Activated CD4-positive, alpha-beta memory T cell treated with anti-CD3 and anti-CD28 coated beads for 36 hours (primary cell): ENCODE measurements at regions not wholly inside any gene's neighbourhood (a gene's known extent, or its start where the extent isn't known, plus 50 kb on each side); places are given as distances from the start of the nearest gene placed in this dataset.
"Not testable (repeated sequence)": the region's sequence is repeated elsewhere in the genome, so short reads cannot be mapped to it uniquely, and the experiment has no call there.

Experiments
- CTCF ChIA-PET: fragments of 350-600 bp; sonication (Branson Sonifier 250); formaldehyde crosslinking; loops from one replicate; lab custom pipeline; 2021; ENCODE audit warnings: antibody characterized with exemption, inconsistent platforms; lab: Charles Lee
- POLR2A ChIA-PET: fragments of 350-600 bp; sonication (Branson Sonifier 250); formaldehyde crosslinking; loops from one replicate; lab custom pipeline; 2021; ENCODE audit warnings: antibody characterized with exemption; lab: Charles Lee
- DNase-seq: peaks from one replicate; pipeline ENCODE4 v3.0.0-alpha.2; 2020
- H3K27ac Mint-ChIP-seq: one replicate; pipeline ENCODE4 v1.8.0; 2021; ENCODE audit warnings: mixed read lengths
- H3K27me3 Mint-ChIP-seq: one replicate; pipeline ENCODE4 v1.8.0; 2021; ENCODE audit warnings: mixed read lengths
- H3K36me3 Mint-ChIP-seq: one replicate; pipeline ENCODE4 v1.8.0; 2021; ENCODE audit warnings: mixed read lengths
- H3K4me1 Mint-ChIP-seq: one replicate; pipeline ENCODE4 v1.8.0; 2021; ENCODE audit warnings: low read depth, mixed read lengths
- H3K4me3 Mint-ChIP-seq: one replicate; pipeline ENCODE4 v1.8.0; 2021; ENCODE audit warnings: mild to moderate bottlenecking, mixed read lengths
- H3K9me3 Mint-ChIP-seq: one replicate; pipeline ENCODE4 v1.8.0; 2021; ENCODE audit warnings: mixed read lengths
- intact Hi-C: fragments of 100-400 bp; cut with micrococcal nuclease; formaldehyde crosslinking; loops from one replicate; pipeline ENCODE4 v1.15.1; 2023

DNA sequence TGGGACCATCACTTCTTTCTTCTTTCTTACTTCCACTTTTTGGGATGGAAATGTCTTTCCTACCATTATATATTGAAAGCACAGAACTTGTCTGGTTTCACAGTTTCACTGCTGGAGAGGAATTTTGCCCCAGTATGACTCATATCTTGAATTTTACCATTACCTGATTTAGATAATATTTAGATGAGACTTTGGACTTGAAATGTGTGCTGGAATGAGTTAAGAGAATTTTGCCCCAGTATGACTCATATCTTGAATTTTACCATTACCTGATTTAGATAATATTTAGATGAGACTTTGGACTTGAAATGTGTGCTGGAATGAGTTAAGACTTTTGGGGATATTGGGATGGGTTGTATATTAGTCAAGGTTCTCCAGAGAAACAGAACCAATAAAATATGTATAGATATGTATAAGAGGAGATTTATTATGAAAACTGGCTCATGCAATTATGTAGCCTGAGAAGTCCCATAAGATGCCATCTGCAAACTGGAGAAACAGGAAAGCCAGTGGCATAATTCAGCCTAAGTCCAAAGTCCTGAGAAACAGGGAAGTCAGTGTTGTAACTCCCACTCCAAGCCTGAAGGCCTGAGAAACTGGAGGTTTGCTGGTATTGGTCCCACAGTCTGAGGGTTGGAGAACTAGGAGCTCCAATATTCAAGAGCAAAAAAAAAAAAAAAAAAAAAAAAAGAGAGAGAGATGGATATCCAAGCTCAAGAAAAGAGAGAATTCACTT, 1029.2 kb downstream of the EPHA3 start:
- Mint-ChIP-seq H3K27ac (no peak overlapping the region), H3K4me3 (no peak overlapping the region), H3K9me3 (peaks cover 6% of the 10 kb centered on the region), H3K27me3 (no peaks in the 10 kb centered on the region), H3K36me3 (no peaks in the 10 kb centered on the region), H3K4me1 (no peaks in the 10 kb centered on the region)
- ChIA-PET CTCF (no interaction called here), POLR2A (no interaction called here)
- intact Hi-C loops, result no loop called here
- no peak for DNase-seq

DNA sequence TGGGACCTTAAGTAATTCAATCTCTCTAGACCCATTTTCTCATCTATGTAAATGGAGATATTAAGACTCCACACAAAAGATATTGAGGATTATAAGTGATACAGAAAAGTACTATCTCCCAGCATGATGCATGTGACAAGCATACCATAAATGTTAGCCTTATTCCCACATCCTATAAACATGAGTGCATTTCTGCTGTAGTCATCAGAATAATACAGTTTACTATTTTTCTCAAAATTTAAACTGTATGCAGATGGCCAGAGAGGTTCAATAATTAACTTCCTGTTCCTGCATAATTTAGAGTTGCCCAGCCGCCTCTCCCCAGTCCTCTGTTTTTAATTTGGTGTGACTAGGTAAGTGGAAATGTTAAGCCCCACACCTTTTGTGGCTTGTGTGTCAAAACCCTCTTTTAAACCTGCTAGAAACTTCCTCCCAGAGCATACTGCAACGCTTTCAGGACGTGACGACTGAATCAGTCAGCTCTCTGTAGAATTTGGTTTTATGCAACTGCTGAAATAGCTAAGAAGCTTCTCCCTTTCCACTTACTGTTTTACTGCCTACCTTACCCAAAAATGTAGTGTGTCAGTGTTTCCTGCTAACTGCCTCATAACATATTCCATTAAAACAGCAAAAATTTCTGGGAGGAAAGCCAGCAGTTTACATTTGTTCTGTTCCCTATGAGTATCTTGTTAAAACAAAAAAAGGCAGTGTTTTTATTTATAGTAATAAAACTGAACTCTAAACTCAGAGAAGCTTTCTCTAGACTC, 1037.9 kb downstream of the EPHA3 start:
- CTCF ChIA-PET, result no interaction called here
- Mint-ChIP-seq H3K27me3 (no peaks in the 10 kb centered on the region), H3K9me3 (no peaks in the 10 kb centered on the region), H3K36me3 (no peaks in the 10 kb centered on the region), H3K4me1 (no peaks in the 10 kb centered on the region), H3K27ac (no peak overlapping the region), H3K4me3 (no peak overlapping the region)
- intact Hi-C loops, result no loop called here
- no peak for DNase-seq
- POLR2A ChIA-PET, result no interaction called here

GRCh38 chr3:90180096-90180495, 1072.7 kb downstream of the EPHA3 start:
- intact Hi-C loops, result loop anchor here (10.0 kb wide), 1 partner anchor 1975 kb away; no protein-coding TSS in a partner anchor
- CTCF ChIA-PET, result no interaction called here
- POLR2A ChIA-PET, result no interaction called here
- Mint-ChIP-seq H3K27ac (no peak overlapping the region), H3K27me3 (no peaks in the 10 kb centered on the region), H3K36me3 (no peaks in the 10 kb centered on the region), H3K4me1 (no peaks in the 10 kb centered on the region), H3K4me3 (no peak overlapping the region), H3K9me3 (peaks cover 4% of the 10 kb centered on the region)
- no peak for DNase-seq

- intact Hi-C loops, result loop anchor here (10.0 kb wide), 1 partner anchor 1976 kb away; no protein-coding TSS in a partner anchor
- no peak overlapping the region for H3K27ac Mint-ChIP-seq
- POLR2A ChIA-PET, result no interaction called here
- no peaks in the 10 kb centered on the region for H3K27me3 Mint-ChIP-seq
- no peak overlapping the region for H3K4me3 Mint-ChIP-seq
- H3K36me3 Mint-ChIP-seq, result no peaks in the 10 kb centered on the region
- H3K9me3 Mint-ChIP-seq, result peaks cover 4% of the 10 kb centered on the region
- H3K4me1 Mint-ChIP-seq, result no peaks in the 10 kb centered on the region
- DNase-seq, result no peak
- CTCF ChIA-PET, result no interaction called here
These were observed 1073.1 kb downstream of the EPHA3 start for GRCh38 chr3:90180543-90180942.

DNA sequence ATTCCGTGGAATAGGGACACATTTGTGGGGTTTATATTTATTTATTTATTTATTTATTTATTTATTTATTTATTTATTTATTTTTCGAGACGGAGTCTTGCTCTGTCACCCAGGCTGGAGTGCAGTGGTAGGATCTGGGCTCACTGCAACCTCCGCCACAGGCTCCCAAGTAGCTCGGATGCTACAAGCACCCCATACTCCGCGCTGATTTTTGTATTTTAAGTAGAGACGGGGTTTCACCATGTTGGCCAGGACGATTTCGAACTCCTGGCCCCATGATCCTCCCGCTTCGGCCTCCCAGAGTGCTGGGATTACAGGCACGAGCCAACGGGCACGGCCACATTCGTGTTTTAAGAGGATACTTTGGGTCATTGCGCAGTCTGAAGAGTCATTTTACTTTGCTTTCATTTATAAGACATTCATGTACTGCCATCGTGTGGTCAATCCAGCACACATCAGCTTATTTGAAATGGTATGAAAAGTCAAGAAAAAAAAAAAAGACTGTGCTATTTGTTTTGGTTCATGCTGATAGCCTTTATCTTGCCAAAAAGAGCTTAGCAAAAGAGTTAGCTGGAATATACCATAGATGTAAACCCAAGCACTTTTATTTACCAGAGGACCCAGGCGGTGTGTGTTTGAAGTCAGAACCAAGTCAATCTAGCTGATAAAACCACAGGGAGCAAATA, 1075.0 kb downstream of the EPHA3 start:
- intact Hi-C loops, result loop anchor here (10.0 kb wide), 1 partner anchor 1978 kb away; no protein-coding TSS in a partner anchor
- H3K36me3 Mint-ChIP-seq, POLR2A ChIA-PET, DNase-seq, H3K27ac Mint-ChIP-seq, H3K9me3 Mint-ChIP-seq, H3K4me1 Mint-ChIP-seq, H3K27me3 Mint-ChIP-seq, H3K4me3 Mint-ChIP-seq: not testable (repeated sequence)
- CTCF ChIA-PET, result interaction anchor here (1.0 kb wide), 1 partner anchor 1977 kb away, joined by 3 read pairs; no protein-coding TSS in a partner anchor

- ChIA-PET POLR2A (no interaction called here), CTCF (no interaction called here)
- no peak for DNase-seq
- Mint-ChIP-seq H3K4me3 (no peak overlapping the region), H3K9me3 (peaks cover 2% of the 10 kb centered on the region), H3K4me1 (no peaks in the 10 kb centered on the region), H3K36me3 (no peaks in the 10 kb centered on the region), H3K27me3 (no peaks in the 10 kb centered on the region), H3K27ac (no peak overlapping the region)
- intact Hi-C loops, result loop anchor here (10.0 kb wide), 1 partner anchor 1980 kb away; no protein-coding TSS in a partner anchor
These were observed 1077.4 kb downstream of the EPHA3 start for GRCh38 chr3:90184861-90185260.

GRCh38 chr3:90197383-90197782, 1090.0 kb downstream of the EPHA3 start:
- H3K27ac Mint-ChIP-seq, H3K27me3 Mint-ChIP-seq, H3K4me3 Mint-ChIP-seq, H3K4me1 Mint-ChIP-seq, POLR2A ChIA-PET, DNase-seq, CTCF ChIA-PET, H3K36me3 Mint-ChIP-seq, intact Hi-C loops: not testable (repeated sequence)
- H3K9me3 Mint-ChIP-seq, result peaks cover 17% of the 10 kb centered on the region

DNA sequence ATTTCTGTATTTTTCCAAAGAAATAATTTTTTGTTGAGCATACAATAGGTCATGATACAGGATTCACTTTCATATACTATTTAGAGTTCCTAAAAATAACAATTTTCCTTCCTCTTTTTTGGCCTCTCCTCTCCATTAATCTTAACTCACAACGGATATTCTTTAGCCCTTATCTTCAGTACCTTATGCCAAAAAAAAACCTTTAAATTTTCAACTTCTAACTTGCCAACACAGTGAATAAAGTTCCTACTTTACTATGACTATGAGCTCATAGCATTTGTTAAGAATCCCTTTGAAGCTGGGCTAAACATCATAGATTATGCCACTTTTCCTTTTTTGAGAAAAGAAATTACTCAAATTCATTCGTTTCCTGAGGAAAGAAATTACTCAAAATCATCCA, 1095.5 kb downstream of the EPHA3 start:
- not testable (repeated sequence) for H3K36me3 Mint-ChIP-seq, H3K4me3 Mint-ChIP-seq

GRCh38 chr3:90206482-90206881, 1099.1 kb downstream of the EPHA3 start:
- not testable (repeated sequence) for H3K27me3 Mint-ChIP-seq, H3K9me3 Mint-ChIP-seq

More for the DNA sequence above, 1095.5 kb downstream of the EPHA3 start:
- DNase-seq, H3K4me1 Mint-ChIP-seq, H3K27ac Mint-ChIP-seq, intact Hi-C loops, POLR2A ChIA-PET, H3K27me3 Mint-ChIP-seq, CTCF ChIA-PET, H3K9me3 Mint-ChIP-seq: not testable (repeated sequence)

GRCh38 chr3:90207353-90208097, 1100.1 kb downstream of the EPHA3 start:
- H3K4me1 Mint-ChIP-seq, CTCF ChIA-PET, H3K4me3 Mint-ChIP-seq, H3K27ac Mint-ChIP-seq, DNase-seq, POLR2A ChIA-PET, H3K27me3 Mint-ChIP-seq, H3K36me3 Mint-ChIP-seq, intact Hi-C loops: not testable (repeated sequence)
- peaks cover 16% of the 10 kb centered on the region for H3K9me3 Mint-ChIP-seq

More at GRCh38 chr3:90206482-90206881, 1099.1 kb downstream of the EPHA3 start:
- H3K27ac Mint-ChIP-seq, POLR2A ChIA-PET, intact Hi-C loops, H3K4me1 Mint-ChIP-seq, DNase-seq, H3K36me3 Mint-ChIP-seq, H3K4me3 Mint-ChIP-seq, CTCF ChIA-PET: not testable (repeated sequence)

- POLR2A ChIA-PET, result no interaction called here
- intact Hi-C loops, result no loop called here
- no peaks in the 10 kb centered on the region for H3K4me1 Mint-ChIP-seq
These were observed 1114.5 kb downstream of the EPHA3 start for GRCh38 chr3:90221900-90222299.

DNA sequence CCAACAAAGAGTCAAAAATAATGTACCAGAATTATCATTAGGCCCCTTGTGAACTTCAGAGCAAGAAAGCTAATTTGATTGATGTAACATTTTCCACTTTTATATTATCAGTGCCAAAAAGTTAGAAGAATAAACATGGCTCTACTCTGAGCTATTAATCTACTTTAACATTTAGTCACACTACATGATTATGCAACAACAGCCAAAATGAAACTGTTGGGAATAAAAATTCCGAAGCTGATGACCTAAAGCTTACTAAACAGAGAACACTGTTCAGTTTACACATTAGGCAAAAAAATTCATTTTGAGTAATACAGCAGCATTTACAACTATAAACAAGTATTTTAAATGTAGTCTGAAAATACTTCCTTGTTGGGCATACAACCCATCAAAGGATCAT, 1134.1 kb downstream of the EPHA3 start:
- intact Hi-C loops, result no loop called here
- CTCF ChIA-PET, result no interaction called here
- no peaks in the 10 kb centered on the region for H3K27me3 Mint-ChIP-seq
- POLR2A ChIA-PET, result no interaction called here
- no peaks in the 10 kb centered on the region for H3K4me1 Mint-ChIP-seq
- no peak overlapping the region for H3K4me3 Mint-ChIP-seq
- DNase-seq, result no peak
- no peak overlapping the region for H3K27ac Mint-ChIP-seq
- peaks cover 28% of the 10 kb centered on the region for H3K9me3 Mint-ChIP-seq
- H3K36me3 Mint-ChIP-seq, result no peaks in the 10 kb centered on the region

More at GRCh38 chr3:90221900-90222299, 1114.5 kb downstream of the EPHA3 start:
- DNase-seq, result no peak
- Mint-ChIP-seq H3K27ac (no peak overlapping the region), H3K27me3 (no peaks in the 10 kb centered on the region), H3K36me3 (no peaks in the 10 kb centered on the region), H3K4me3 (no peak overlapping the region), H3K9me3 (peaks cover 19% of the 10 kb centered on the region)
- CTCF ChIA-PET, result no interaction called here
